ENCODE measurements at regions not wholly inside any gene's neighbourhood (a gene's known extent, or its start where the extent isn't known, plus 50 kb on each side); places are given as distances from the start of the nearest gene placed in this dataset.

DNA sequence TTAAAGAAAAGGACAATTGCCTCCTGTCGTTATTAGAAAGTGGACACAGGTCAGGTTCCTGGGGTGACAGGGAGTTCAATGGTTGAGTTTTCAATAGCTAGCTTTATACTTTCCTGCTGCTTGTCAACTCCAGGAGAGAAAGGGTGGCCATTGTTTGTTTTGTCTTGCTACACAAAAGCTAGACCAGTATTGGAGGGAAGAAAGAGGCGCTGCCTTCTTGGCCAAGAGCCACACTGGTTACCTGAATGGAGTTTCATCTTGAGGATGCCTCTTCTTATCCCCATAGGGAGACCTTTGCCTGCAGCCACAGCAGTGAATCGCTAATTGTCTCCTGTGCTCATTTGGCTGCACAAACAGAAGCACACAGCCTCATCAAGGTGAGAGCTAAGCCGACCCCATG, 279.4 kb upstream of the GRIA1 start (continued):
- TF ChIP-seq, protein P1, sequence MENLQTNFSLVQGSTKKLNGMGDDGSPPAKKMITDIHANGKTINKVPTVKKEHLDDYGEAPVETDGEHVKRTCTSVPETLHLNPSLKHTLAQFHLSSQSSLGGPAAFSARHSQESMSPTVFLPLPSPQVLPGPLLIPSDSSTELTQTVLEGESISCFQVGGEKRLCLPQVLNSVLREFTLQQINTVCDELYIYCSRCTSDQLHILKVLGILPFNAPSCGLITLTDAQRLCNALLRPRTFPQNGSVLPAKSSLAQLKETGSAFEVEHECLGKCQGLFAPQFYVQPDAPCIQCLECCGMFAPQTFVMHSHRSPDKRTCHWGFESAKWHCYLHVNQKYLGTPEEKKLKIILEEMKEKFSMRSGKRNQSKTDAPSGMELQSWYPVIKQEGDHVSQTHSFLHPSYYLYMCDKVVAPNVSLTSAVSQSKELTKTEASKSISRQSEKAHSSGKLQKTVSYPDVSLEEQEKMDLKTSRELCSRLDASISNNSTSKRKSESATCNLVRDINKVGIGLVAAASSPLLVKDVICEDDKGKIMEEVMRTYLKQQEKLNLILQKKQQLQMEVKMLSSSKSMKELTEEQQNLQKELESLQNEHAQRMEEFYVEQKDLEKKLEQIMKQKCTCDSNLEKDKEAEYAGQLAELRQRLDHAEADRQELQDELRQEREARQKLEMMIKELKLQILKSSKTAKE (IDR thresholded peaks at IDR 0.05; ENCODE audit: low read depth, poor library complexity, severe bottlenecking): no peak
- no peak for TF ChIP-seq TCF12 (IDR thresholded peaks at IDR 0.05; ENCODE audit: low read depth, low read length)
- TF ChIP-seq ETV6 (conservative IDR thresholded peaks at IDR 0.05 in 1 of 2, IDR thresholded peaks at IDR 0.05 in 1 of 2; ENCODE audit: borderline replicate concordance in 1 of 2, low read depth in 1 of 2): no peak

DNA sequence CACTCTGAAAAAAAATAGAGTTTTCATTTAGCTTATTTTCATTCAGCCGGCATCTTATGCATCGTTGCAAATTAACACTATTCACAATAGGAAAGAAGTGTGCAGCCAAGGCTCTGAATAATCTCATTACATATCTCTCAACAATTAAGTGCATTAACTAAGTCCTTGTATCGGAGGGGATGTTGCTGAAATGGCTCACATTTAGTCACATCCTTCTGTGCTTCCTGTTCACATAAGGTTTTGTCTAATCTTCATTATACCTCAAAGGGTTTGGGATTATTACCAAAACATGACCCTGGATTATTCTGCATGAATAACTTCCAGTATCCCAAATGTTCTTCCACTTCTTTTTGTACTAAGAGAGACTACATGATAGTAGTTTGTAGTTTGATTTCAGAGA, 278.0 kb upstream of the GRIA1 start:
- H3K79me2 ChIP-seq (ENCODE audit: control insufficient read depth, insufficient read depth, low read length): no peaks in the 10 kb centered on the region
- H3K9ac ChIP-seq (ENCODE audit: control insufficient read depth, insufficient read depth, low read length): no peak overlapping the region
- DNase-seq (ENCODE audit: low read depth, low spot score): no peak
- ChIA-PET SMC1A (ENCODE audit: uncharacterized antibody, unreplicated experiment) (interaction anchor here (0.7 to 1.0 kb wide), 2 partner anchors 15 to 26 kb away, joined by 3 read pairs; no protein-coding TSS in a partner anchor), CTCF (interaction anchor here (0.9 kb wide), 1 partner anchor 10 kb away, joined by 3 read pairs; no protein-coding TSS in a partner anchor), RAD21 (ENCODE audit: unreplicated experiment) (no interaction called here), POLR2A (no interaction called here)
- no peaks in the 10 kb centered on the region for H3K9me3 ChIP-seq (replicated peaks; ENCODE audit: control insufficient read depth, insufficient read depth, low read length)
- no peaks in the 10 kb centered on the region for H3K4me1 ChIP-seq (ENCODE audit: control insufficient read depth, insufficient read depth, low read length)
- ATAC-seq: no peak
- H4K20me1 ChIP-seq (ENCODE audit: control insufficient read depth, insufficient read depth): no peaks in the 10 kb centered on the region
- in situ Hi-C loops (cut with MboI): no loop called here
- no peak overlapping the region for H2AFZ ChIP-seq (ENCODE audit: control insufficient read depth, low read depth, low read length)
- BruUV-seq (replicated peaks): no TSS peak
- no peak overlapping the region for H3K4me2 ChIP-seq (ENCODE audit: control insufficient read depth, insufficient read depth)
- H3K36me3 ChIP-seq (ENCODE audit: control insufficient read depth in 2 of 2, insufficient read depth in 2 of 2, low read length in 1 of 2): no peaks in the 10 kb centered on the region
- H3K27ac ChIP-seq (ENCODE audit: control insufficient read depth, insufficient read depth): no peak overlapping the region
- 65% methylated on average over 3 of the region's 3 CpGs for WGBS (ENCODE audit: insufficient coverage, insufficient replicate concordance, low lambda C conversion rate, missing lambda C conversion rate)
- no peak for FAIRE-seq
- H3K4me3 ChIP-seq: no peak overlapping the region
- TF ChIP-seq, protein P2, sequence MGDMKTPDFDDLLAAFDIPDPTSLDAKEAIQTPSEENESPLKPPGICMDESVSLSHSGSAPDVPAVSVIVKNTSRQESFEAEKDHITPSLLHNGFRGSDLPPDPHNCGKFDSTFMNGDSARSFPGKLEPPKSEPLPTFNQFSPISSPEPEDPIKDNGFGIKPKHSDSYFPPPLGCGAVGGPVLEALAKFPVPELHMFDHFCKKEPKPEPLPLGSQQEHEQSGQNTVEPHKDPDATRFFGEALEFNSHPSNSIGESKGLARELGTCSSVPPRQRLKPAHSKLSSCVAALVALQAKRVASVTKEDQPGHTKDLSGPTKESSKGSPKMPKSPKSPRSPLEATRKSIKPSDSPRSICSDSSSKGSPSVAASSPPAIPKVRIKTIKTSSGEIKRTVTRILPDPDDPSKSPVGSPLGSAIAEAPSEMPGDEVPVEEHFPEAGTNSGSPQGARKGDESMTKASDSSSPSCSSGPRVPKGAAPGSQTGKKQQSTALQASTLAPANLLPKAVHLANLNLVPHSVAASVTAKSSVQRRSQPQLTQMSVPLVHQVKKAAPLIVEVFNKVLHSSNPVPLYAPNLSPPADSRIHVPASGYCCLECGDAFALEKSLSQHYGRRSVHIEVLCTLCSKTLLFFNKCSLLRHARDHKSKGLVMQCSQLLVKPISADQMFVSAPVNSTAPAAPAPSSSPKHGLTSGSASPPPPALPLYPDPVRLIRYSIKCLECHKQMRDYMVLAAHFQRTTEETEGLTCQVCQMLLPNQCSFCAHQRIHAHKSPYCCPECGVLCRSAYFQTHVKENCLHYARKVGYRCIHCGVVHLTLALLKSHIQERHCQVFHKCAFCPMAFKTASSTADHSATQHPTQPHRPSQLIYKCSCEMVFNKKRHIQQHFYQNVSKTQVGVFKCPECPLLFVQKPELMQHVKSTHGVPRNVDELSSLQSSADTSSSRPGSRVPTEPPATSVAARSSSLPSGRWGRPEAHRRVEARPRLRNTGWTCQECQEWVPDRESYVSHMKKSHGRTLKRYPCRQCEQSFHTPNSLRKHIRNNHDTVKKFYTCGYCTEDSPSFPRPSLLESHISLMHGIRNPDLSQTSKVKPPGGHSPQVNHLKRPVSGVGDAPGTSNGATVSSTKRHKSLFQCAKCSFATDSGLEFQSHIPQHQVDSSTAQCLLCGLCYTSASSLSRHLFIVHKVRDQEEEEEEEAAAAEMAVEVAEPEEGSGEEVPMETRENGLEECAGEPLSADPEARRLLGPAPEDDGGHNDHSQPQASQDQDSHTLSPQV (IDR thresholded peaks at IDR 0.05): no peak
- TF ChIP-seq HDGF (IDR thresholded peaks at IDR 0.05) (no peak), SREBF2 (IDR thresholded peaks at IDR 0.05; ENCODE audit: low read length) (no peak)
- H3K27me3 ChIP-seq (replicated peaks in 1 of 2; ENCODE audit: control insufficient read depth in 2 of 2, insufficient read depth in 2 of 2, low read length in 1 of 2): no peaks in the 10 kb centered on the region
- intact Hi-C loops (cut with micrococcal nuclease; ENCODE audit: unreplicated experiment): no loop called here
